ENCODE measurements at regions not wholly inside any gene's neighbourhood (a gene's known extent, or its start where the extent isn't known, plus 50 kb on each side); places are given as distances from the start of the nearest gene placed in this dataset.

- Mint-ChIP-seq H3K27me3 (no peaks in the 10 kb centered on the region), H3K4me1 (ENCODE audit: low read depth) (no peaks in the 10 kb centered on the region), H3K4me3 (no peak overlapping the region), H3K36me3 (ENCODE audit: low read depth) (no peaks in the 10 kb centered on the region), H3K27ac (no peak overlapping the region), H3K9me3 (peaks cover 2% of the 10 kb centered on the region)
- Histone ChIP-seq H3K4me1 (ENCODE audit: insufficient read depth, low read length) (no peaks in the 10 kb centered on the region), H3K27me3 (ENCODE audit: control insufficient read depth in 1 of 2, insufficient read depth in 2 of 2, low read length in 2 of 2) (no peaks in the 10 kb centered on the region), H3K4me3 (ENCODE audit: low read length) (no peak overlapping the region), H3K9me3 (ENCODE audit: control insufficient read depth in 1 of 2, insufficient read depth in 1 of 2, low read length in 2 of 2) (peaks cover 0 to 8% of the 10 kb centered on the region in 2 experiments), H3K27ac (ENCODE audit: low read depth in 1 of 2, low read length in 2 of 2) (no peak overlapping the region), H3K36me3 (ENCODE audit: insufficient read depth, low read length) (no peaks in the 10 kb centered on the region)
- TF ChIP-seq, protein P1, sequence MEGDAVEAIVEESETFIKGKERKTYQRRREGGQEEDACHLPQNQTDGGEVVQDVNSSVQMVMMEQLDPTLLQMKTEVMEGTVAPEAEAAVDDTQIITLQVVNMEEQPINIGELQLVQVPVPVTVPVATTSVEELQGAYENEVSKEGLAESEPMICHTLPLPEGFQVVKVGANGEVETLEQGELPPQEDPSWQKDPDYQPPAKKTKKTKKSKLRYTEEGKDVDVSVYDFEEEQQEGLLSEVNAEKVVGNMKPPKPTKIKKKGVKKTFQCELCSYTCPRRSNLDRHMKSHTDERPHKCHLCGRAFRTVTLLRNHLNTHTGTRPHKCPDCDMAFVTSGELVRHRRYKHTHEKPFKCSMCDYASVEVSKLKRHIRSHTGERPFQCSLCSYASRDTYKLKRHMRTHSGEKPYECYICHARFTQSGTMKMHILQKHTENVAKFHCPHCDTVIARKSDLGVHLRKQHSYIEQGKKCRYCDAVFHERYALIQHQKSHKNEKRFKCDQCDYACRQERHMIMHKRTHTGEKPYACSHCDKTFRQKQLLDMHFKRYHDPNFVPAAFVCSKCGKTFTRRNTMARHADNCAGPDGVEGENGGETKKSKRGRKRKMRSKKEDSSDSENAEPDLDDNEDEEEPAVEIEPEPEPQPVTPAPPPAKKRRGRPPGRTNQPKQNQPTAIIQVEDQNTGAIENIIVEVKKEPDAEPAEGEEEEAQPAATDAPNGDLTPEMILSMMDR (IDR thresholded peaks at IDR 0.05), result no peak
- ChIA-PET POLR2A (no interaction called here), CTCF (interaction anchor here (0.5 kb wide), 1 partner anchor 570 kb away, joined by 3 read pairs; no protein-coding TSS in a partner anchor)
- ATAC-seq (ENCODE audit: poor library complexity), result no peak
- no peak for DNase-seq
- intact Hi-C loops (cut with DNase I, micrococcal nuclease), result no loop called here
Observed at GRCh38 chr12:74917743-74918142, 291.9 kb downstream of the KCNC2 start.

- Mint-ChIP-seq H3K27ac (no peak overlapping the region), H3K4me1 (ENCODE audit: low read depth) (no peaks in the 10 kb centered on the region), H3K9me3 (peaks cover 2% of the 10 kb centered on the region), H3K27me3 (no peaks in the 10 kb centered on the region), H3K4me3 (no peak overlapping the region), H3K36me3 (ENCODE audit: low read depth) (no peaks in the 10 kb centered on the region)
- Histone ChIP-seq H3K4me3 (ENCODE audit: low read length) (no peak overlapping the region), H3K27ac (ENCODE audit: low read depth in 1 of 2, low read length in 2 of 2) (no peak overlapping the region), H3K36me3 (ENCODE audit: insufficient read depth, low read length) (no peaks in the 10 kb centered on the region), H3K9me3 (ENCODE audit: control insufficient read depth in 1 of 2, insufficient read depth in 1 of 2, low read length in 2 of 2) (peaks cover 0 to 13% of the 10 kb centered on the region in 2 experiments), H3K4me1 (ENCODE audit: insufficient read depth, low read length) (no peaks in the 10 kb centered on the region), H3K27me3 (ENCODE audit: control insufficient read depth in 1 of 2, insufficient read depth in 2 of 2, low read length in 2 of 2) (no peaks in the 10 kb centered on the region)
- TF ChIP-seq, protein P1 (IDR thresholded peaks at IDR 0.05), result no peak
- ATAC-seq (ENCODE audit: poor library complexity) (no peak), DNase-seq (no peak)
- intact Hi-C loops (cut with DNase I, micrococcal nuclease), result no loop called here
- CTCF ChIA-PET, result no interaction called here
- POLR2A ChIA-PET, result no interaction called here
Observed at GRCh38 chr12:74918291-74918690, 291.3 kb downstream of the KCNC2 start.

- Histone ChIP-seq H3K4me1 (ENCODE audit: insufficient read depth, low read length) (no peaks in the 10 kb centered on the region), H3K36me3 (ENCODE audit: insufficient read depth, low read length) (no peaks in the 10 kb centered on the region), H3K9me3 (ENCODE audit: control insufficient read depth in 1 of 2, insufficient read depth in 1 of 2, low read length in 2 of 2) (peaks cover 0 to 13% of the 10 kb centered on the region in 2 experiments), H3K4me3 (ENCODE audit: low read length) (no peak overlapping the region), H3K27ac (ENCODE audit: low read depth in 1 of 2, low read length in 2 of 2) (no peak overlapping the region), H3K27me3 (ENCODE audit: control insufficient read depth in 1 of 2, insufficient read depth in 2 of 2, low read length in 2 of 2) (no peaks in the 10 kb centered on the region)
- intact Hi-C loops (cut with DNase I, micrococcal nuclease), result no loop called here
- Mint-ChIP-seq H3K9me3 (peaks cover 2% of the 10 kb centered on the region), H3K4me1 (ENCODE audit: low read depth) (no peaks in the 10 kb centered on the region), H3K27me3 (no peaks in the 10 kb centered on the region), H3K4me3 (no peak overlapping the region), H3K27ac (no peak overlapping the region), H3K36me3 (ENCODE audit: low read depth) (no peaks in the 10 kb centered on the region)
- ChIA-PET CTCF (no interaction called here), POLR2A (no interaction called here)
- ATAC-seq (ENCODE audit: poor library complexity), result no peak
- TF ChIP-seq, protein P1 (IDR thresholded peaks at IDR 0.05), result no peak
- DNase-seq, result no peak
Observed at GRCh38 chr12:74922117-74922516, 287.5 kb downstream of the KCNC2 start.
